Ovary (tissue), 3 donors: ENCODE measurements at regions not wholly inside any gene's neighbourhood (a gene's known extent, or its start where the extent isn't known, plus 50 kb on each side); places are given as distances from the start of the nearest gene placed in this dataset.

Source experiments
- EP300 ChIP-seq: sonication (generic); formaldehyde crosslinking; IDR thresholded peaks from one replicate; pipeline ENCODE4 v1.6.1; 2017; ENCODE audit warnings: antibody characterized with exemption
- POLR2A ChIP-seq: fragments of 450-650 bp; IDR thresholded peaks from one replicate; pipeline ENCODE4 v1.6.1; 2017; ENCODE audit warnings: antibody characterized with exemption, mild to moderate bottlenecking, moderate library complexity
- TF ChIP-seq, protein P1 (sequence below), 3 donors: fragments of 450-650 bp in 2 of 3; fragments of 200-600 bp in 1 of 3; IDR thresholded peaks; one replicate each; pipeline versions ENCODE4 v1.5.1 to v1.8.0; 2016 to 2022; ENCODE audit warnings: antibody characterized with exemption in 3 of 3, mild to moderate bottlenecking in 1 of 3
- donor health status: DM: no; HTN: no; CAD: no.

GRCh38 chr2:234611209-234611608 lies 114.3 kb upstream of the ARL4C start:
- TF ChIP-seq, protein P1, sequence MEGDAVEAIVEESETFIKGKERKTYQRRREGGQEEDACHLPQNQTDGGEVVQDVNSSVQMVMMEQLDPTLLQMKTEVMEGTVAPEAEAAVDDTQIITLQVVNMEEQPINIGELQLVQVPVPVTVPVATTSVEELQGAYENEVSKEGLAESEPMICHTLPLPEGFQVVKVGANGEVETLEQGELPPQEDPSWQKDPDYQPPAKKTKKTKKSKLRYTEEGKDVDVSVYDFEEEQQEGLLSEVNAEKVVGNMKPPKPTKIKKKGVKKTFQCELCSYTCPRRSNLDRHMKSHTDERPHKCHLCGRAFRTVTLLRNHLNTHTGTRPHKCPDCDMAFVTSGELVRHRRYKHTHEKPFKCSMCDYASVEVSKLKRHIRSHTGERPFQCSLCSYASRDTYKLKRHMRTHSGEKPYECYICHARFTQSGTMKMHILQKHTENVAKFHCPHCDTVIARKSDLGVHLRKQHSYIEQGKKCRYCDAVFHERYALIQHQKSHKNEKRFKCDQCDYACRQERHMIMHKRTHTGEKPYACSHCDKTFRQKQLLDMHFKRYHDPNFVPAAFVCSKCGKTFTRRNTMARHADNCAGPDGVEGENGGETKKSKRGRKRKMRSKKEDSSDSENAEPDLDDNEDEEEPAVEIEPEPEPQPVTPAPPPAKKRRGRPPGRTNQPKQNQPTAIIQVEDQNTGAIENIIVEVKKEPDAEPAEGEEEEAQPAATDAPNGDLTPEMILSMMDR (IDR thresholded peaks at IDR 0.05) = no peak
- TF ChIP-seq POLR2A (no peak), EP300 (no peak)
